ENCODE measurements at regions not wholly inside any gene's neighbourhood (a gene's known extent, or its start where the extent isn't known, plus 50 kb on each side); places are given as distances from the start of the nearest gene placed in this dataset.

DNA sequence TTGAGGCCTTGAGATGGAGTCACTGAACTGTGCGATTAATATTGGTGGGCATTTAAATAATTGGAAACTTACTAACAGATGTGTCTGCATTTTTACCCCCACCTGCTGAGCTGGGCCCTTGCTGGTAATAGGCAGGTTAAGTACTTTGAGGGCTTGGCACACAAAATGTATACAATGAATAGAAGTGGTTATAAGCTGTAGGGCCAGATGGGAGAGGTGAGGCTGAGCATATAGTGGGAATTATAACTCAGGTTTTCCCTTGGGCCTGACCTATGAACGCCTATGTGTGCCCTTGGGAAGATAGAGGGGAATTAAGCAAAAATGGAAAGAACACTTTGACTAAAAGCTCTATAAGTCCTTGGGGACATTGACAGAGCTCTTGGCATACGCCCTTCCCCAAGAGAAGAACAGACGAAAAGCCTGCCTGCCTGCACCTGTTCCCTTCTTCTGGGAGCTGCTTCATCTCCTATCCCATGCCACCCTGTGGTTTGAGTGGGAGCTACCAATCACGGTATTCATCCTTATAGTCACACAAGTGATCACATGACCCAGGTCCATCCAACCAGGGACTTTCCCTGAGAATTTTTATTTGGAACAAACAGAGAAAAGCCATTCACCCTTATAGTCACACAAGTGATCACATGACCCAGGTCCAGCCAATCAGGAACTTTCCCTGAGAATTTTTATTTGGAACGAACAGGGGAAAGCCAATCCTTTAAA is 260.7 kb upstream of the CSF3R start:
- no peak for DNase-seq (ENCODE audit: low read depth)

DNA sequence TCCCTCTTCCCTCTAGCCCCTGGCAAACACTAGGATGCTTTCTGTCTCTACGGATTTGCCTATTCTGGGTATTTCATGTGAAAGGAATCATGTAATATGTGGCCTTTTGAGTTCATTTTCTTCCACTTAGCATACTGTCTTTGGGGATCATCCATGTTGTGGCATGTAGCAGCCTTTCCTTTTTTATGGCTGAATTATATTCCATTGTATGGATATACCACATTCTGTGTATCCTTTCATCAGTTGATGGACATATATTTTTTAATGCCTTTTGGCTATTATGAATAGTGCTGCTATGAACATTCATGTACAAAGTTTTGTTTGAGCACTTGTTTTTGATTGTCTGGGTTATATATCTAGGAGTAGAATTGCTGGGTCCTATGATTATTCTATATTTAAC is 258.4 kb upstream of the CSF3R start:
- no peak for DNase-seq (ENCODE audit: low read depth)

DNA sequence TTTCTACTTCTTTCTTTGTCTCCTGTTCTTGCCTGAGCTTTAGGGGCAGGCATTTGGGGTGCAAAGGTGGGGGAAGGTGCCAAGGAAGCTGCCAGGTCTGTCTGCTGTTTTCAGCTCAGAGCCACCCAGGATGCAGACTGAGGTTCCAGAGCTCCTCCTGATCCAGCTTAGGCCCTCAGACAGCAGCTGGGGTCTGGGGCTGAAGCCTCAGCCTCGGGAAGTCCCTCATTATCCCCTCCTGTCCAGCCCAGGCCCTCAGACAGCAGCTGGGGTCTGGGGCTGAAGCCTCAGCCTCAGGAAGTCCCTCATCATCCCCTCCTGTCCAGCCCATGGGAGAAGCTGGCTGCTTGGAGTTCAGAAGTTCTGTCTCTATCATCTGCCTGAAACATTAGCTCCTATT is 257.7 kb upstream of the CSF3R start:
- DNase-seq (ENCODE audit: low read depth), result no peak

DNA sequence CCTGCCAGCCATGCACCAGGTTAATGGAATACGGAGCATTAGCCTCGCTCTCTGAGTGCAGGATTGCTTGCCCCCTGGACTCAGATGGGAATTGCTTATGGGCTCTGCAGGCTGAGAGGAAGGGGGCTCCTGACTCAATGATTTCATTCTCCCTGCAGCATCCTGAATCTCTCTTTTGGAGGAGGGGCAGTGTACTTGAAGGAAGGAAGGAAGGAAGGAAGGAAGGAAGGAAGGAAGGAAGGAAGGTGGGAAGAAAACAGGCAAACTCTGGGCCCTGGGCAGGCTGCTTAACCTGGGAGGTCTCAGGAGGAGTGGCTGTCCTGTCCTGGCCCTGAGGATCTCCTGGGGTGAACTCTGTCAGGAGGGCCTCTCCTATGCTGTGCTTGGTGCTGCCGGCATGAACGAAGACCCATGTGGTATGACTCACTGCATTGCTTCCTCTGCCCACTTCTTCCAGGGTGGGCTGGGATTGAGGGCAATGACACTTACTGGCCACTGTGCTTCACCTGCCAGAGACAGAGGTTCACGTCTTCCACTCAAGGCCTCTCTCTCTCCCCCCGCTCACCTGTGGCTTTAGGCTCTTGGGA is 257.1 kb upstream of the CSF3R start:
- no peak for DNase-seq (ENCODE audit: low read depth)

DNA sequence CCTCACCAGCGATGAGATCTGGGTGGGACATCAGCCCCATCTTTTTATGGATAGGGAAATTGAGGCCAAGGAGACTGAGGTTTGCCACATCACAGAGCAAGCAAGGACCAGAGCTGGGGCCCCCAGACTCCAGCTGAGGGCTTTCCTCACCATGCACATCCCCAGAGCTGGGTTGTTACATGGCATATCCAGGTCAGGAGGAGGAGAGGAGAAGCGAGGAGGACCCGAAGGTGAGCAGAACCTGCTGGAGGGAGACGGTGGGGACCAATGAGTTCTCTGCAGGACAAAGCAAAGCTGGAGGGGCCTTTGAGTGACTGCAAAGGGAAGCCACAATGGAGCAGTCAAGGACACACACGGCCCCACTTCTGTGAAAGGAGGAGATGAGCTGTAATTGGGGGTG is 255.5 kb upstream of the CSF3R start:
- DNase-seq (ENCODE audit: low read depth), result no peak

DNA sequence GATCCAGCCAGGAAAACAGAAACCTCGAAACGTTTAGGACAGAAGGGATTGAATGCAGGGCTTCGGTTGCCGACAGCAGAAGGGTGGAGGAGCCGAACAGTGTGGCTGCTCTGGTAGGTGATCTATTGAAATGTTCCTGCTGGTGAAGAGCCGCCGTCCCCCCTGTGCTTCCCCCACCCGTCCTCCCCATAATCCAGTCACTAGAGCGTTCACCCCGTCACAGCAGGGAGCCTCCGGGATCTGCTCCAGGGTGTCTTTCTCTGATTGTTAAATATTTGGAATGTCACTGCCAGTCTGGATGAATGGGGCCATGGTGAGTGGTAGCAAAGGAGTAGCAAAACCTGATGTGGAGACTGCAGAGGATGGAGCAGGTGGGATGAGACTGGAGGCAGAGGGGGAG is 255.1 kb upstream of the CSF3R start:
- DNase-seq (ENCODE audit: low read depth), result no peak

DNA sequence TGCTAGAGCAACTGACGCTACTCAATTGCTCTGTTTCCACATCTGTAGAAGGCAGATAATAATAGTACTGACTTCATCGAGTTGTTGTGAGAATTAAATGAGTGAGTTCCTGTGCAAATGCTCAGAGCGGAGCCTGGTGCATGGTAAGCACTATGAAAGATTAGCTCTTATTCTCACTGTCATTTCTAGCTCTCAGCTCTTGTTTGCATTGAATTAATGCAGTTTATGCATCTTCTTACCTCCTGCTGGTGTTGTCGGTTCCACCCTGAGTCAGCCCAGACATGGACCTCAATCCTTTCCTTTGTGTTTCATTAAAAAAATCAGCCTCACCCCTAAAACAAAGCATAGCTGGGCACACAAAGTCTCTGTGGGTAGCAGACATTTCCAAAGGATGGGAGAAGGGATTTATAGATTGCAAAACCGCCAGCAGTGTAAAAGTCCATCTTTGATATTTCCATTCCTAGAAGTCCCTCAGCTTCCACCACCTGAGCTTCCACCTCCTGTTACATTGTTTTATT is 254.4 kb upstream of the CSF3R start:
- DNase-seq (ENCODE audit: low read depth), result no peak

DNA sequence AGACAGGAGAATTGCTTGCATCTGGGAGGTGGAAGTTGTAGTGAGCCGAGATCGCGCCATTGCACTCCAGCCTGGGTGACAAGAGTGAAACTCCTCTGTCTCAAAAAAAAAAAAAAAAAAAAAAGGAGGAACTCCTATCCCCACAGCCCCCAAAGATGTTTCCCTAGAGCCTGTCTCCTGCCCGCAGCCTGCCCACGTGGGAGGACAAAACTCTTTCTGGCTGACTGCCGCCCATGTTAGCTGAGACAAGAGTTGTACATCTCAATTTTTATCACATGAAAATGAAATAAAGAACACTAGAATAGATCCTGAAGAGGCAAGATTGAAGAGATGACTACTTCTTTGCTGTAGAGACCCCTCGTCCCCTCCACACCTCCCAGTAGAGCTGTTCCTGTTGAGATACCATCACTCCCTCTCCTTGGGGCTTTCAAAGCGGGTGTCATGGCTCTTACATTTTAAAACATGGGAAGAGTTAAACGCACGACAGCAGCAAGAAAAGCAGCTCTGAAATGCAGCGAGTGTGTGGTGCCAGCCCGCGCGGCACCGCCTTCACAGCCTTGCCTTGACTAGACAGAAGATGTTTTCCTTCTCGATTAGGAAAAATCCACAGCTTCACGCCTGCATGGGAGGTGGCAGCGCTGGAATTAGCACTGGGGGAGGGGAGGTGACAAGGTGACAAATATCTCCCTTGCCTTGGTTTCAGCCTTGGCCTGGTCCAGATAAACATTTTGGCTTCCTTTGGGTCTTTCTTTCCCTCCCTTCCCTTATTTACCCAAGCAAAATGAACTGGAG is 253.4 kb upstream of the CSF3R start:
- DNase-seq (ENCODE audit: low read depth), result no peak

DNA sequence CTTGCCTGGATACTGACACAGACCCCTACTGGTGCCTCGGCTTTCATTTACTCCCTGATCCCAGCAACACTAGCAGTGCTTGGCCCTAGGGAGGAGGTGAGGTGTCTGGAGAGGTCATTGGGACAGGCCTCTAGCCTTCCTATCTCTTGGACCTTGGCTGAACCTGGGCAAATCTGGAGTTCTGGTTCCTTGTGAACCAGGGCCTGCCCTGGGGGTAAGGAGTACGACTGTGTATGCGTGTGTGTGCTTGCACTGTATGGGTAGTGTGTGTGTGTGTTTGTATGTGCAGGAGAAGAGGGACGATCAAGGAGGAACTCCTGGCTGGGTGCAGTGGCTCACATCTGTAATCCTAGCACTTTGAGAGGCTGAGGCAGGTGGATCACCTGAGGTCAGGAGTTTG is 252.7 kb upstream of the CSF3R start:
- no peak for DNase-seq (ENCODE audit: low read depth)

DNA sequence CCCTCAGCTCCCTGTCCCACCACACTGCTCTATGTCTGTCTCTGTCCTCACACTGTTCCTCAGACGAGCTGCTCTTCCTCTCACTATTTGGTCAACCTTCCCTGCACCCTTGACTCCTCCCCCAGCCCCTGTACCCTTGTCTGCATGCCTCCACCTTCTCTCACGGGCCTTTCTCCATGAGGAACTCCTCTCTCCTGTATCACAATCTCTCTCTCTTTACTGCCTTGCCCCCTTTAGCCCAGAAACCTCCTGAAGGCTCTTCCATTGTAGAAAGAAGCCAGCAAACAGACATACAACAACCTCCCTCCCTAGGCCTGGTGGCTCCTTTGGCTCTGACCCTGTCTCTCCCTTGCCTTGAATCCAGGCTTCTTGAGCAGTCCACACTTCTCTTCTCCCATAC is 251.6 kb upstream of the CSF3R start:
- DNase-seq (ENCODE audit: low read depth), result no peak

DNA sequence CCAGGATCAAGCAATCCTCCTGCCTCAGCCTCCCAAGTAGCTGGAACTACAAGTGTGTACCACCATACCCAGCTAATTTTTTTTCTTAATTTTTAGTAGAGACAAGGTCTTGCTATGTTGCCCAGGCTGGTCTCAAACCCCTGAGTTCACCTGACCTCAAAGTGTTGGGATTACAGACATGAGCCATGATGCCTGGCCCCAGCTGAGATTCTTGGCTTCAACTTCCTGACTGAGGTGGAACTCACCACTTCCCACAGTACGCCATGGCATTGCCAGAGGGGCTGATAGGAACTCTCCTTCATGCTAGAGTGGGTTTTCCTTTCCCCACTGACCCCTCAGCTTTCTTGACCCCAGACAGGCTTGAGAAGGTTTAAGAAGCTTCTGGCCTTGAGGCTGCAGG is 251.0 kb upstream of the CSF3R start:
- DNase-seq (ENCODE audit: low read depth), result no peak

DNA sequence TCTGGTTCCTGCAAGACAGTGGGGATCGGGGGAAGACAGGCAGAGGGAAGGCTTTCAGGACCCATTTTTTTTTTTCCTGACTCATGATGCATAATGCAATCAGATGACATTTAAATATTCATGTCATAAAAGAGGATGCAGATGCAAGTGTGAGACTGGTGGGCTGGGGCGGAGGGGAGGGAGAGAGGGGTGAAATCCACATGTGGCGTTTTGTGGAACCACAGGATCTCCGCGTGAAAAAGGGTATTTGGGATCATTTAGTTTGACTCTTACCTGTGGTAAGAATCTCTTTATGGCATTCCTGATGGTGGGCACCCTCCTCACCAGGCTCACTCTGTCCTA is 249.3 kb upstream of the CSF3R start:
- DNase-seq (ENCODE audit: low read depth), result no peak

DNA sequence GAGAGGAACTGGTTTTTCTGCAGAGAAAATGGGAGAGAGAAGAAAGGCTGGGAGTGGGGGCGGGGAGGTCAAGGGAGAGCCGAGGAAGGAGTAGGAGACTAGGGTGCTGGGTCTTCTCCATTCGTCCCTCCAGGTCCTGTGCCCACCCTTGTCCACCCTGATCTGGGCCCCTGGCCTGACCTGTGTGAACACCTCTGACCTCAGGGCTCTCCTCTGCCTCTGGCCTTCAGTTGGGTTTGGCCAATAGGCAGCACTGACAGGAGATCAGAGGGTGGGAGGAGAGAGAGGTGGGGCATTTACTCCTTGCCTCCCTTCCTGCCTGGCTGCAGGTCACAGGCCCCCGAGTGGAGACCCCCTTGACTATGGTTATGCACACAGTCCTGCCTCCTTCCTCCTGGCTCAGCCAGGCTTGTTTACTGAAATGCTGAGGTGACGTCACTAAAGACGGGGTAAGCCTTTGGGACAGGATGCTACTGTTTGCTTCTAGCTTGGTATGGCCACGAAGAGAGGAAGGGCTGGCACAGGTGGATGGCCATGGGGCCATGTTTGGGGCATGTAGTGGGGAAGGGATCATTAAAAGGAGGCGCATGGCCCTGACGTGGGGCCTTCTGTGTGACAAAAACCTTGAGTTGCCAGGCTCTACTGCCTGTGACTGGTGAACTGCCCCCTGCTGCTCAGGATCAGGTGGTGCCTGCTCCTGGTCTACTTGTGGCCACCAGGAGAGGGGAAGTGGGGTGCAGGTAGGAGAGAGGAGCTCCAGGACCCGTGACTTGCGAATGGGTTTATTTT is 248.7 kb upstream of the CSF3R start:
- DNase-seq (ENCODE audit: low read depth), result no peak

DNA sequence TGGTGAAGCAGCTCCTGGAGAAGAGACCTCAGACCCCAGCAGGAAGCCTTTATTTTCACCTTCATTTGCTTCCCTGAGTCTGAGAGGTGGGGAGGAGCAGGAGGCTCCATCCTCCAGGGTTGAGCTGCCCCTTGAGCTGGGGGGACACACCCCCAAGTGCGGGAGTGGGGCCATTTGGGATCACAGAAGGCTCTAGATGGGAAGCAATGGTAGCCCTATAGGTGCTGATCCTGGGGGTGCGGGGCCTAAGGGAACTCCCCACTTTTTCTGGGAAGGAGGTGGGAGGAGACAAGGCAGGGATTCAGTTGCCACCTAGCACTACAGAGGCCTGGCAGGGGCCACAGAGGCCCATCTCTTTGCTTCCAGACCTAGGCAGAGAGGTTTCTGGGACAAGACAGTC is 247.9 kb upstream of the CSF3R start:
- DNase-seq (ENCODE audit: low read depth), result no peak

DNA sequence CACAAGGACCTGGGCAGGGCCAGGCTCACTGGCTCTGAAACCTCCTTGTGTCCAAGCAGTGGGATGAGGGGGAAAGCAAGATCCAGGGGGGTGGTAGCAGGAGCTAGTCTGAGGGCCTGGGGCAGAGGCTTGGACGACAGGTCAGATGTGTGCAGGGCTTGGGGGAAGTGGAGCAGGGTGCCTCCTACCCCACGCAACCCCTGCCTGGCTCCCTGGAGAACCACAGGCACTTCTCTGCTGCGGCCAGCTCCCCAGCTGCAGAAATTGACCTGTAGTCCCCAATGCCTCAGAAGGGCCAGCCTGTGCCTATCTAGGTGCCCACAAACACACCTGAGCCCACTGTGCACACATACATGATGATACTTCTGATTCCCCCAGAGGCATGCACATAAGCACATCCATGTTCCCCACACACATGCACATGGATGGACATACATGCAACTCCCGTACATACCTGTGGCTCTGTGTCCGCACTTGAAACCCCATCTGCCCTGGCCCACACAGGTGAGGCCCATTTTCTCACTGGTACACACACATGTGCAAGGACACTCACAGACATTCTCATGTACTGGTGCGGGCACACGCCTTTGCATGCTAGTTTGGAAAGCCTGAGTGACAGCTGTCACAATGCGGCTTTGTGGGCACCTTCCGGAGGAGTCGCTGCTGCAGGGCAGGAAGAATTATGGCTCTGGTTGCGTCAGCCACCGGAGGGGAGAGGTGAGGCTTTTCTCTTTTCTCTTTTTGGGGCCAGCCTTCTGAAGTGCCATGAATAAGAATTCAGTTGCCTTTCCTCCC is 247.2 kb upstream of the CSF3R start:
- no peak for DNase-seq (ENCODE audit: low read depth)

DNA sequence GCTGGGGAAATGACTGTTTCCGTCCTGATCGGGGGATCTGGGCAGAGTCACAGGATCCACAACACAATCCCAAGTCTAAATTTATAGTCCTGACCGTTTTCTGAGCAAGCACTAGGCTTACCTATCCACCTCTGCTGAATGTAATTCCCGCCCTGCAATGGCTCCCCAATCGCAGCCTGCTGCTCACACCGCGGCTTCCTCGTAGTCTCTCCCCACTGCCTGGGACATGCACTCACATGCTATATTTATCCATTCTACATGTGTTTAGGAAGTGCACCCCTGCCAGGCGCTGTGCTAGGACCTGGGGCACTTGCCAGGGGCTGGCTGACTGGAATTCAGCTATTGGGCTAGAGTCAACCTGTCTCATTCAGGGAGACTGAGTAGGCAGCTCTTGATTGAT is 246.6 kb upstream of the CSF3R start:
- no peak for DNase-seq (ENCODE audit: low read depth)

DNA sequence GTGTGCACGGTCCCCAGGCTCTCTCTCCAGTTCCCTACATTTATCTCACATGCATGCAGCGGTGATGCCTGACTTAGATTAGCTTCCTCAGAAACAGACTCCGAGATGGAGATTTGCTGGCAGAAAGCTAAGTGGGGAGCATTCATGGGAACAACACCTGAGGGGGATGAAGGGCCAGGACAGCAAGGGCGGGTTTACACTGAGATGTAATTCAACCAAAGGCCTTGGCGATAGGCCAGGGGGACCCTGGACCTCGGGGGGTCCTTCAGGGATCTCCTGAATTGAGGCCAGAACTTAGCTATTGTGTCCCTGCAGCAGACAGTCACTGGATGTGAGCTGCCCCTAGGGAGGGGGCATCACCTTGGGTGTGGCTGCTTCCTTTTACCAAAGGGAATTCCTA is 246.1 kb upstream of the CSF3R start:
- DNase-seq (ENCODE audit: low read depth), result no peak

DNA sequence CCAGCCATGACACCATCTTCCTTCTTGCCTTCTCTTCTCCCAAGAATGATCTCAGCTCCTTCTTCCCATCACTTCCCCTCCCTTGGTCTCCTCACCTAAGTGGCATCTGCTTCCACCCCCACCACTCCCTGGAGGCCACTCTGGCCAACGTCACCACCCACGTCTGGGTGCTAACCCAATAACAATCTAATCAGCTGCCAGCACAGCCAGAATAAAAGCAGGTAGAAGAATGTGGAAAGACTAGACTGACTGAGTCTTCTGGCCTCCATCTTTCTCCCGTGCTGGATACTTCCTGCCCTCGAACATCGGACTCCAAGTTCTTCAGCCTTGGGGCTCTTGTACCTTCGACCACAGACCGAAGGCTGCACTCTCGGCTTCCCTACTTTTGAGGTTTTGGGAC is 245.3 kb upstream of the CSF3R start:
- no peak for DNase-seq (ENCODE audit: low read depth)

DNA sequence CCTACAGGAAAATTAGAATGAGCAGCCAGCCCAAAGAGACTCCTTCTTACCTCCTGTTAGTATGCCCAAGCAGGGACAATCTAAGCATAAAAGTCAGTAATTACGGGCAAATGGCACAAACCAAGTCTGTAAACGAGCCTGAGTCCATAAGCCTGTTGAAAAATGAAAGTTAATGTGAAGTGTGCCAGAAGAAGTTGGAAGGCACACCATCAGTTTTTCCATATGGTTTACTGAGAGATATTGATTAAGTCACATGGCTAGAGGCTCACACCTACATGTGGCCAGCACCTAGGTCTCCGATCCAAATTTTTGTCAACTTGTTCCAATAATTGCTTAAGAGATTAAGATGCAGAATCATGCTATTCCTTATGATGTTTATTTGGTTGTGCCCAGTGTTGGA is 242.4 kb upstream of the CSF3R start:
- DNase-seq (ENCODE audit: low read depth), result no peak

DNA sequence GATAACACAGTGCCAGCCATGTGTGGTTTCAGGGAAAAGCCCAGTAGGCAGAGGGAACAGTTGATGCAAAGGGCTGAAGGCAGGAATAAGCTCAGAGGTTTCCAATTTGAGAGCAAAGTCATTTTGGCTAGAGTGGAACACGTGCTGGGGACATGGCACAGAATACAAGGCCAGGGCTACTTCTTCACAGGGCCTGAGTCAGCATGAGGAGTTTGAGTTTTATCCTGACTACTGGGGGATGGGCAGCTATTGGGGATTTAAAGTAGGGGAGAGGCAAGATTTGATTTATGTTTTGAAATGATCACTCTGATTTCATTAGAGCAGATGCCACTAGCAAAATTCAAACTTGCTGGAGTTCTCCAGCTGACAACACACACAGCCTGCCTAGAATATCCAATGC is 241.1 kb upstream of the CSF3R start:
- DNase-seq (ENCODE audit: low read depth), result no peak

DNA sequence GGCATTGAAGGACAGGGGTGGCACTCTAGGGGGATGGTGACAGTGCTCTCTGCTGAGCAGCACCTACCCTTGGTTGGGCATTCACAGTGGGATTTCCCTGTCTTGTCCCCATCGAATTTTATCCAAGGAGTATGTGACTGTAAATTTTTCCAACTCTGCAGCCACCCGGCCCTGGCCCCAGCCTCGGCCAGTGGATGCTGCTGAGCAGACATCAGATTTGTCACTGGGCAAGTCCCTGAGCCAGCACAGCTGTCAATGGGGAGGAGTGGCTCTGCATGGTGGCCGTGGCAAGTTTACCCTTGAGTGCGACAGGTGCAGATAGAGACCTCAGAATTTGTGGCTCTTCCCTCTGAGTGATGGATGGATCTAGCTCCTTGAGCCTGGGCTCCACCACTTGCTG is 240.2 kb upstream of the CSF3R start:
- DNase-seq (ENCODE audit: low read depth), result no peak

DNA sequence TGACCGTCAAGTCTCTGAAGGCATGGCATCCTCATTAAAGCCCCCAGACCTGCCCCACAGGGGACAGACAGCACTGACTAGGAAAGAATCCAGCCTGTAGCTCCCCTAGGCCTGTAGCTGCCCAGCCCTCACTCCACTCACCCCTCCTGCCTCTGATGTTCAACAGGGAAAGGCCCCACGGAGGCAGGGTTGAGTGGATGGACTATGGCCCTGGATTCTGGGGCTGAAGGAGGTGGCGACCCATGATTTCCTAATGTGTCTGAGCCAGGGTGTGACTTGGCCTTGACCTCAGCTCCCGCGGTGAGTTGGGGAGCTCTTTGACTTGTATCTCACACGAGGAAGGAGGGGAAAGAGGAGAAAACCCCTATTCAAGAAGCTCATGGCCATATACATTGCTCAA is 238.5 kb upstream of the CSF3R start:
- DNase-seq (ENCODE audit: low read depth), result no peak
